Suprapubic skin (tissue), 4 donors: ENCODE measurements at regions not wholly inside any gene's neighbourhood (a gene's known extent, or its start where the extent isn't known, plus 50 kb on each side); places are given as distances from the start of the nearest gene placed in this dataset.
"Not testable (repeated sequence)": the region's sequence is repeated elsewhere in the genome, so short reads cannot be mapped to it uniquely, and the experiment has no call there.

Experiments
- DNase-seq, 2 donors: peaks; one replicate each; pipeline ENCODE4 v3.0.0-alpha.2; 2019; ENCODE audit warnings: low spot score in 2 of 2
- H3K27ac ChIP-seq: fragments of 200-600 bp; sonication (generic); one replicate; pipeline ENCODE4 v1.5.1; 2019
- H3K27me3 ChIP-seq: fragments of 200-600 bp; sonication (generic); one replicate; pipeline ENCODE4 v1.5.1; 2019
- H3K36me3 ChIP-seq: fragments of 200-600 bp; sonication (generic); one replicate; pipeline ENCODE4 v1.5.1; 2019
- H3K4me1 ChIP-seq: fragments of 200-600 bp; sonication (generic); one replicate; pipeline ENCODE4 v1.5.1; 2019
- H3K4me3 ChIP-seq: fragments of 200-600 bp; sonication (generic); one replicate; pipeline ENCODE4 v1.5.1; 2019; ENCODE audit warnings: mild to moderate bottlenecking
- H3K9me3 ChIP-seq: fragments of 200-600 bp; sonication (generic); one replicate; pipeline ENCODE4 v1.5.1; 2019
- CTCF ChIP-seq, 2 donors: fragments of 200-600 bp in 1 of 2; fragments of 450-650 bp in 1 of 2; sonication (generic) in 1 of 2; IDR thresholded peaks; one replicate each; pipeline ENCODE4 v1.5.1; 2016 to 2019; ENCODE audit warnings: antibody characterized with exemption in 2 of 2, mild to moderate bottlenecking in 1 of 2, moderate library complexity in 1 of 2
- EP300 ChIP-seq: sonication (generic); formaldehyde crosslinking; IDR thresholded peaks from one replicate; pipeline ENCODE4 v1.6.1; 2017; ENCODE audit warnings: antibody characterized with exemption
- POLR2A ChIP-seq, 2 donors: fragments of 450-650 bp; IDR thresholded peaks; one replicate each; pipeline ENCODE4 v1.6.1; 2017; ENCODE audit warnings: antibody characterized with exemption in 2 of 2, mild to moderate bottlenecking in 2 of 2, moderate library complexity in 2 of 2
- POLR2AphosphoS5 ChIP-seq, 3 donors: sonication (generic); formaldehyde crosslinking; IDR thresholded peaks; one replicate each; pipeline ENCODE4 v1.6.1; 2017; ENCODE audit warnings: antibody characterized with exemption in 3 of 3
- WGBS: methylation state at CpG from one replicate; pipeline ENCODE4 v1.1.5; 2018; 5-methylcytosine and 5-hydroxymethylcytosine counted together

DNA sequence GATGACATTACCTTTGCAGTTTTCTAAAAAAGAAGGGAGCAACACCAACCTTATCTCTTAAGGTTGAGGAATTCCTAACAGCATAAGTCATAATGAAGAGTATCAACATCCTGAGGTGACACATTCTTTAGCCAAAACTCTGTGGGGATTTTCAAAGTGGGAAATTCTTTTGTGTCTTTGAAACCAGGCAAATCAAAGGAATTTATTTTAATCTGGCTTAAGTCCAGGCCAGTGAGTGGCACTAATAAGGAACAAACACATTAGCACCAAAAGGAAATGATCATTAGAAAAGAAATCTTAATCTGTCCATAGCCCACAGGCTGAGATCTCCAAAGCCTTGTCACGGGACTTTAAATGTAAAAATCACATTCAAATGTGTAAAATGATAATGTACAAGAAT lies 110.1 kb downstream of the LARP7 start:
- TF ChIP-seq POLR2A (IDR thresholded peaks at IDR 0.05) (no peak), CTCF (IDR thresholded peaks at IDR 0.05) (no peak), POLR2AphosphoS5 (IDR thresholded peaks at IDR 0.05) (no peak), EP300 (no peak)
- 13% methylated on average over 1 of the region's 1 CpG for WGBS
- Histone ChIP-seq H3K27ac (no peak overlapping the region), H3K4me1 (no peaks in the 10 kb centered on the region), H3K27me3 (no peaks in the 10 kb centered on the region), H3K9me3 (no peaks in the 10 kb centered on the region), H3K4me3 (no peak overlapping the region), H3K36me3 (no peaks in the 10 kb centered on the region)
- no peak for DNase-seq

DNA sequence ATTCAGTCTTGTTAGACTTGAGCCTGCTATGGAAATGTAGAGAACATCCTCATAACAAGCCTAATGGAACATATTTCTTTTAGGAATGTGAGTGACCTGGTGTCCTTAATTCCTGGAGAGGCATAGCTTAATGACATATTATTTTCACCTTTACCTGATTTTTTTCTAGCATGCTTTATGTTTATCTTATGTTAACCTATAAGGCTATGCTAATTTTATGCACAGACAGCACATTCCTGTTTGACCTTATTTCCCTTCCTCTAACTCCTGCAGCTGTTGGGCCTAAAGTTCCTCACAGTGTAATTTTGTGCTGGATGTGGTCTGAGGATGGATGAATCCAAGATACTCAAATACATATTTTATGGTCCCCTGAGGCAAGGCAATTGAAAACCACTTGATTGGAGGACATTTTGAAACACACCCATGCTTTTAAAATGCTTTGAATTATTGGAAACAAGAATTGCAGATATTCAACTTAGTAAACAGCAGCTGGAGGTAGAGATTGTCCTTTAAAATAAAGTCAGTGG lies 111.5 kb downstream of the LARP7 start:
- Histone ChIP-seq H3K36me3 (no peaks in the 10 kb centered on the region), H3K27me3 (no peaks in the 10 kb centered on the region), H3K4me3 (no peak overlapping the region), H3K4me1 (no peaks in the 10 kb centered on the region), H3K9me3 (no peaks in the 10 kb centered on the region), H3K27ac (no peak overlapping the region)
- TF ChIP-seq POLR2A (IDR thresholded peaks at IDR 0.05) (no peak), CTCF (IDR thresholded peaks at IDR 0.05) (no peak), EP300 (no peak), POLR2AphosphoS5 (IDR thresholded peaks at IDR 0.05) (no peak)
- no peak for DNase-seq

GRCh38 chr4:112750749-112751148 lies 113.8 kb downstream of the LARP7 start:
- H3K27me3 ChIP-seq: not testable (repeated sequence)

GRCh38 chr4:112751447-112751846 lies 114.5 kb downstream of the LARP7 start:
- DNase-seq: no peak
- no peaks in the 10 kb centered on the region for H3K9me3 ChIP-seq
- H3K27me3 ChIP-seq: no peaks in the 10 kb centered on the region
- no peak overlapping the region for H3K27ac ChIP-seq
- no peaks in the 10 kb centered on the region for H3K36me3 ChIP-seq
- WGBS: 80% methylated on average over 1 of the region's 1 CpG
- TF ChIP-seq CTCF (IDR thresholded peaks at IDR 0.05): no peak
- no peak for TF ChIP-seq POLR2AphosphoS5 (IDR thresholded peaks at IDR 0.05)
- no peak for TF ChIP-seq POLR2A (IDR thresholded peaks at IDR 0.05)
- no peak for TF ChIP-seq EP300
- no peaks in the 10 kb centered on the region for H3K4me1 ChIP-seq
- H3K4me3 ChIP-seq: no peak overlapping the region

More at GRCh38 chr4:112750749-112751148, 113.8 kb downstream of the LARP7 start:
- DNase-seq, H3K36me3 ChIP-seq, H3K9me3 ChIP-seq, H3K27ac ChIP-seq, H3K4me3 ChIP-seq, H3K4me1 ChIP-seq: not testable (repeated sequence)
- 77% methylated on average over 7 of the region's 7 CpGs for WGBS

GRCh38 chr4:112752061-112752460 lies 115.1 kb downstream of the LARP7 start:
- Histone ChIP-seq H3K9me3 (no peaks in the 10 kb centered on the region), H3K4me3 (no peak overlapping the region), H3K27me3 (no peaks in the 10 kb centered on the region), H3K36me3 (no peaks in the 10 kb centered on the region), H3K27ac (no peak overlapping the region), H3K4me1 (no peaks in the 10 kb centered on the region)
- 67% methylated on average over 1 of the region's 1 CpG for WGBS
- no peak for DNase-seq
- TF ChIP-seq EP300 (no peak), CTCF (IDR thresholded peaks at IDR 0.05) (no peak), POLR2A (IDR thresholded peaks at IDR 0.05) (no peak), POLR2AphosphoS5 (IDR thresholded peaks at IDR 0.05) (no peak)

DNA sequence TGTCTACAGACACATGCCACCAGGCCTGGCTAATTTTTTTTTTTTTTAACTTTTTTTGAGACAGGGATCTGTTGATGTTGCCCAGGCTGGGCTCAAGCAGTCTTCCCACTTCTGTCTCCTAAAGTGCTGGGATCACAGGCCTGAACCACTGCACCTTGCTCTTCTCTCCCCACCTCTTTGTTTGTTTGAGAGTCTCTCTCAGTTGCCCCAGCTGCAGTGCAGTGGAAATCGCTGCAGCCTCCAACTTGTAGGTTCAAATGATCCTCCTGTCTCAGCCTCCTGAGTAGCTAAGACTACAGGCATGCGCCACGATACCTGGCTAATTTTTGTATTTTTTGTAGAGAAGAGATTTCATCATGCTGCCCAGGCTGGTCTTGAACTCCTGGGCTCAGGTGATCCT lies 115.6 kb downstream of the LARP7 start:
- no peaks in the 10 kb centered on the region for H3K27me3 ChIP-seq
- no peak overlapping the region for H3K27ac ChIP-seq
- DNase-seq: no peak
- WGBS: 95% methylated on average over 3 of the region's 3 CpGs
- H3K4me1 ChIP-seq: no peaks in the 10 kb centered on the region
- no peaks in the 10 kb centered on the region for H3K36me3 ChIP-seq
- no peaks in the 10 kb centered on the region for H3K9me3 ChIP-seq
- TF ChIP-seq POLR2AphosphoS5 (IDR thresholded peaks at IDR 0.05): no peak
- TF ChIP-seq POLR2A (IDR thresholded peaks at IDR 0.05): no peak
- no peak for TF ChIP-seq CTCF (IDR thresholded peaks at IDR 0.05)
- no peak overlapping the region for H3K4me3 ChIP-seq
